AG04449 (cell line): ENCODE measurements at regions not wholly inside any gene's neighbourhood (a gene's known extent, or its start where the extent isn't known, plus 50 kb on each side); places are given as distances from the start of the nearest gene placed in this dataset.
"Not testable (repeated sequence)": the region's sequence is repeated elsewhere in the genome, so short reads cannot be mapped to it uniquely, and the experiment has no call there.

Source experiments
- CTCF ChIA-PET: fragments of 350-600 bp; formaldehyde crosslinking; extraction: SDS; loops from one replicate; lab custom pipeline; 2021; ENCODE audit warnings: antibody characterized with exemption; lab: Yijun Ruan, JAX
- POLR2A ChIA-PET: fragments of 400-600, 350-600 bp; formaldehyde crosslinking; extraction: SDS; loops from one replicate; lab custom pipeline; 2020; ENCODE audit warnings: antibody characterized with exemption, inconsistent platforms; lab: Yijun Ruan, JAX
- DNase-seq: peaks from one replicate; pipeline ENCODE4 v3.0.0-alpha.2; 2010; ENCODE audit warnings: low read depth, low spot score
- H3K4me3 ChIP-seq: 2 replicates; pipeline ENCODE4 v1.5.1; 2011; ENCODE audit warnings: low read depth, mild to moderate bottlenecking, control low read depth, low read length
- TF ChIP-seq, protein P1 (sequence below): IDR thresholded peaks from one replicate; pipeline ENCODE4 v1.5.1; 2011; ENCODE audit warnings: mild to moderate bottlenecking, moderate library complexity, low read length, control low read depth, inconsistent platforms; ENCODE audit not compliant: insufficient read depth; ENCODE audit errors: missing control alignments

DNA sequence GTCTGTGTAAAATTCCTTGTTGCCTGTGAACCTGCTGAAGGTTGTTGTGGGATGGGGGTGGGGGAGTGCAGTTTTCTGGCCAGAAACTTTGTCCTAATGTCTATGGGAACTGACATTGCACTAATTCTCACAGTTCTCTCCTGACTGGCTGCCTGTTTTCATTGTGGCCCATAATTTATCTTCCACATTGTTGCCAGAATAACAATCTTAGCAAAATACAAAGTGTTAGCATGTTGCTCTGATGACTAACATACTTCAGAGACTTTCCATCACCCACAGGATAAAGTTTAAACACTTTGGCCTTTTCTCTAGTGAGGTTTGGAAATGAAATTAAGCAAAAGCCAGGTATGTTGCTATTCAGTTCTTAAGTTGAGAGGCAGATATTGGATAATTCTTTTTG is 81.4 kb upstream of the TBC1D5 start:
- H3K4me3 ChIP-seq: no peak overlapping the region
- POLR2A ChIA-PET: no interaction called here
- TF ChIP-seq, protein P1, sequence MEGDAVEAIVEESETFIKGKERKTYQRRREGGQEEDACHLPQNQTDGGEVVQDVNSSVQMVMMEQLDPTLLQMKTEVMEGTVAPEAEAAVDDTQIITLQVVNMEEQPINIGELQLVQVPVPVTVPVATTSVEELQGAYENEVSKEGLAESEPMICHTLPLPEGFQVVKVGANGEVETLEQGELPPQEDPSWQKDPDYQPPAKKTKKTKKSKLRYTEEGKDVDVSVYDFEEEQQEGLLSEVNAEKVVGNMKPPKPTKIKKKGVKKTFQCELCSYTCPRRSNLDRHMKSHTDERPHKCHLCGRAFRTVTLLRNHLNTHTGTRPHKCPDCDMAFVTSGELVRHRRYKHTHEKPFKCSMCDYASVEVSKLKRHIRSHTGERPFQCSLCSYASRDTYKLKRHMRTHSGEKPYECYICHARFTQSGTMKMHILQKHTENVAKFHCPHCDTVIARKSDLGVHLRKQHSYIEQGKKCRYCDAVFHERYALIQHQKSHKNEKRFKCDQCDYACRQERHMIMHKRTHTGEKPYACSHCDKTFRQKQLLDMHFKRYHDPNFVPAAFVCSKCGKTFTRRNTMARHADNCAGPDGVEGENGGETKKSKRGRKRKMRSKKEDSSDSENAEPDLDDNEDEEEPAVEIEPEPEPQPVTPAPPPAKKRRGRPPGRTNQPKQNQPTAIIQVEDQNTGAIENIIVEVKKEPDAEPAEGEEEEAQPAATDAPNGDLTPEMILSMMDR: no peak
- CTCF ChIA-PET: interaction anchor here (1.0 to 5.6 kb wide), 2 partner anchors 17 to 351 kb away, joined by 3 to 22 read pairs; no protein-coding TSS in a partner anchor
- DNase-seq: no peak

- DNase-seq: no peak
- no peak overlapping the region for H3K4me3 ChIP-seq
- POLR2A ChIA-PET: no interaction called here
- TF ChIP-seq, protein P1: no peak
- CTCF ChIA-PET: interaction anchor here (1.0 to 5.6 kb wide), 2 partner anchors 18 to 351 kb away, joined by 3 to 22 read pairs; no protein-coding TSS in a partner anchor
These were observed 80.6 kb upstream of the TBC1D5 start for GRCh38 chr3:17823036-17823435.

- no peak for DNase-seq
- no peak overlapping the region for H3K4me3 ChIP-seq
- ChIA-PET POLR2A (no interaction called here), CTCF (interaction anchor here (5.6 kb wide), 1 partner anchor 20 kb away, joined by 22 read pairs; no protein-coding TSS in a partner anchor)
- TF ChIP-seq, protein P1: no peak
These were observed 78.3 kb upstream of the TBC1D5 start for GRCh38 chr3:17820704-17821103.

- no peak overlapping the region for H3K4me3 ChIP-seq
- no peak for DNase-seq
- POLR2A ChIA-PET: no interaction called here
- TF ChIP-seq, protein P1: no peak
- CTCF ChIA-PET: interaction anchor here (5.6 kb wide), 1 partner anchor 21 kb away, joined by 22 read pairs; no protein-coding TSS in a partner anchor
These were observed 77.8 kb upstream of the TBC1D5 start for GRCh38 chr3:17820275-17820674.

DNA sequence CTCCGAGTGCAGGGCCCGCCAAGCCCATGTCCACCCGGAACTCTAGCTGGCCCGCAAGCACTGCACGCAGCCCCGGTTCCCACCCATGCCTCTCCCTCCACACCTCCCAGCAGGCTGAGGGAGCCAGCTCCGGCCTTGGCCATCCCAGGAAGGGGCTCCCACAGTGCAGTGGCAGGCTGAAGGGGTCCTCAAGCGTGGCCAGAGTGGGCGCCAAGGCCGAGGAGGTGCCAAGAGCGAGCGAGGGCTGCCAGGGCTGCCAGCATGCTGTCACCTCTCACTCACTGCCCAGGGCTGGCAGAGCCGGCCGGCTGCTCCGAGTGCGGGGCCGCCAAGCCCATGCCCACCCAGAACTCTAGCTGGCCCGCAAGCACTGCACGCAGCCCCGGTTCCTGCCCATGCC is 75.5 kb upstream of the TBC1D5 start:
- POLR2A ChIA-PET, H3K4me3 ChIP-seq, DNase-seq, CTCF ChIA-PET: not testable (repeated sequence)

DNA sequence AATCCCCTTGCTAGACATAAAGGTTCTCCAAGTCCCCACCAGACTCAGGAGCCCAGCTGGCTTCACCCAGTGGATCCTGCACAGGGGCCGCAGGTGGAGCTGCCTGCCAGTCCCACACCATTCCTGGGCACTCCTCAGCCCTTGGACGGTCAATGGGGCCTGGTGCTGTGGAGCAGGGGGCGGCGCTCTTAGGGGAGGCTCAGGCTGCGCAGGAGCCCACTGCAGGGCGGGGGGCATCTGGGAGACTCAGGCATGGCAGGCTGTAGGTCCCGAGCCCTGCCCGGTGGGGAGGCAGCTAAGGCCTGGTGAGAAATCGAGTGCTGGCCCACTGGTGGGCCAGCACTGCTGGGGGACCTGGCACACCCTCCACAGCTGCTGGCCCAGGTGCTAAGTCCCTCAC is 75.1 kb upstream of the TBC1D5 start:
- TF ChIP-seq, protein P1: no peak
- CTCF ChIA-PET: interaction anchor here (1.4 kb wide), 1 partner anchor 24 kb away, joined by 3 read pairs; no protein-coding TSS in a partner anchor
- DNase-seq: no peak
- no peak overlapping the region for H3K4me3 ChIP-seq
- POLR2A ChIA-PET: interaction anchor here (0.8 kb wide), 1 partner anchor 75 kb away, joined by 3 read pairs; the partner anchor contains the start of gene TBC1D5

- DNase-seq, H3K4me3 ChIP-seq: not testable (repeated sequence)
- CTCF ChIA-PET: interaction anchor here (1.4 kb wide), 1 partner anchor 24 kb away, joined by 3 read pairs; no protein-coding TSS in a partner anchor
- POLR2A ChIA-PET: interaction anchor here (0.8 kb wide), 1 partner anchor 74 kb away, joined by 3 read pairs; the partner anchor contains the start of gene TBC1D5
These were observed 74.4 kb upstream of the TBC1D5 start for GRCh38 chr3:17816839-17817238.

DNA sequence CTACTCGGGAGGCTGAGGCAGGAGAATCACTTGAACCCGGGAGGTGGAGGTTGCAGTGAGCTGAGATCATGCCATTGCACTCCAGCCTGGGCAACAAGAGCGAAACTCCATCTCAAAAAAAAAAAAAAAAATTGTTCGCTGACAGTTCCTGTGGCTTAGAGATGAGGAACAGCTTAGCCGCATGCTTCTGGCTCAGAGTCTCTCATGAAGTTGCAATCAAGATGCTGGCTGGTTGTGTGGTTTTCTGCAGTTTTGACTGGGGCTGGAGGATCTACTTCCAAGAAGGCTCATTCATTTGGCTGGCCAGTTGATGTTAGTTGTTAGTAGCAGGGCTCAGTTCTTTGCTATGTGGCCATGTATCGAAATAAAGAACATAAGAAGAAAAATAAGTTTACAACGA is 69.9 kb upstream of the TBC1D5 start:
- POLR2A ChIA-PET, H3K4me3 ChIP-seq, DNase-seq: not testable (repeated sequence)
- CTCF ChIA-PET: interaction anchor here (0.9 to 1.7 kb wide), 3 partner anchors 28 to 167 kb away, joined by 3 to 6 read pairs (median 5); no protein-coding TSS in a partner anchor
